ENCODE measurements at regions not wholly inside any gene's neighbourhood (a gene's known extent, or its start where the extent isn't known, plus 50 kb on each side); places are given as distances from the start of the nearest gene placed in this dataset.
A peak's percentile ranks its signal among the peaks of the same experiment; 100 is the strongest.

GRCh38 chr14:104235686-104236085 is 97.3 kb downstream of the KIF26A start:
- H3K4me1 ChIP-seq (ENCODE audit: control insufficient read depth in 1 of 2, insufficient read depth in 2 of 2, low read length in 2 of 2), result no peaks in the 10 kb centered on the region
- DNase-seq, result no peak
- no peaks in the 10 kb centered on the region for H3K36me3 ChIP-seq (replicated peaks in 1 of 2; ENCODE audit: control insufficient read depth in 1 of 2, insufficient read depth in 2 of 2, low read length in 2 of 2)
- TF ChIP-seq, protein P1, sequence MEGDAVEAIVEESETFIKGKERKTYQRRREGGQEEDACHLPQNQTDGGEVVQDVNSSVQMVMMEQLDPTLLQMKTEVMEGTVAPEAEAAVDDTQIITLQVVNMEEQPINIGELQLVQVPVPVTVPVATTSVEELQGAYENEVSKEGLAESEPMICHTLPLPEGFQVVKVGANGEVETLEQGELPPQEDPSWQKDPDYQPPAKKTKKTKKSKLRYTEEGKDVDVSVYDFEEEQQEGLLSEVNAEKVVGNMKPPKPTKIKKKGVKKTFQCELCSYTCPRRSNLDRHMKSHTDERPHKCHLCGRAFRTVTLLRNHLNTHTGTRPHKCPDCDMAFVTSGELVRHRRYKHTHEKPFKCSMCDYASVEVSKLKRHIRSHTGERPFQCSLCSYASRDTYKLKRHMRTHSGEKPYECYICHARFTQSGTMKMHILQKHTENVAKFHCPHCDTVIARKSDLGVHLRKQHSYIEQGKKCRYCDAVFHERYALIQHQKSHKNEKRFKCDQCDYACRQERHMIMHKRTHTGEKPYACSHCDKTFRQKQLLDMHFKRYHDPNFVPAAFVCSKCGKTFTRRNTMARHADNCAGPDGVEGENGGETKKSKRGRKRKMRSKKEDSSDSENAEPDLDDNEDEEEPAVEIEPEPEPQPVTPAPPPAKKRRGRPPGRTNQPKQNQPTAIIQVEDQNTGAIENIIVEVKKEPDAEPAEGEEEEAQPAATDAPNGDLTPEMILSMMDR (IDR thresholded peaks at IDR 0.05), result no peak
- H2AFZ ChIP-seq (ENCODE audit: insufficient read depth, low read depth, low read length, poor library complexity, severe bottlenecking), result no peak overlapping the region
- H3K9ac ChIP-seq (ENCODE audit: insufficient read depth, low read length, poor library complexity, severe bottlenecking), result no peak overlapping the region
- H3K27ac Mint-ChIP-seq, result no peak overlapping the region
- no peaks in the 10 kb centered on the region for H4K20me1 ChIP-seq (ENCODE audit: insufficient read depth, low read length)
- H3K27ac ChIP-seq (ENCODE audit: low read depth in 1 of 2, low read length in 2 of 2), result no peak overlapping the region
- 69% methylated on average over 2 of the region's 2 CpGs for WGBS (ENCODE audit: insufficient coverage)
- H3K27me3 ChIP-seq (ENCODE audit: control insufficient read depth in 2 of 2, insufficient read depth in 2 of 2, low read length in 2 of 2), result no peaks in the 10 kb centered on the region
- H3K4me3 ChIP-seq (replicated peaks in 1 of 3; ENCODE audit: low read depth in 2 of 3, low read length in 3 of 3), result no peak overlapping the region
- no peak overlapping the region for H3K4me2 ChIP-seq (replicated peaks; ENCODE audit: extremely low read depth, low read length, poor library complexity, severe bottlenecking)
- H3K36me3 Mint-ChIP-seq, result no peaks in the 10 kb centered on the region
- H3K27me3 Mint-ChIP-seq (ENCODE audit: low read depth in 3 of 3), result peaks cover 0 to 6% (median 5%) of the 10 kb centered on the region in 3 donors
- intact Hi-C loops (cut with micrococcal nuclease), result no loop called here
- H3K79me2 ChIP-seq (ENCODE audit: insufficient read depth, low read length), result no peaks in the 10 kb centered on the region
- H3K9me3 ChIP-seq (replicated peaks in 1 of 2; ENCODE audit: control insufficient read depth in 1 of 2, insufficient read depth in 1 of 2, low read length in 2 of 2), result peaks cover 38 to 42% of the 10 kb centered on the region in 2 donors
- H3K4me3 Mint-ChIP-seq, result no peak overlapping the region
- no peaks in the 10 kb centered on the region for H3K4me1 Mint-ChIP-seq
- peaks cover 20 to 51% (median 37%) of the 10 kb centered on the region in 7 donors for H3K9me3 Mint-ChIP-seq

DNA sequence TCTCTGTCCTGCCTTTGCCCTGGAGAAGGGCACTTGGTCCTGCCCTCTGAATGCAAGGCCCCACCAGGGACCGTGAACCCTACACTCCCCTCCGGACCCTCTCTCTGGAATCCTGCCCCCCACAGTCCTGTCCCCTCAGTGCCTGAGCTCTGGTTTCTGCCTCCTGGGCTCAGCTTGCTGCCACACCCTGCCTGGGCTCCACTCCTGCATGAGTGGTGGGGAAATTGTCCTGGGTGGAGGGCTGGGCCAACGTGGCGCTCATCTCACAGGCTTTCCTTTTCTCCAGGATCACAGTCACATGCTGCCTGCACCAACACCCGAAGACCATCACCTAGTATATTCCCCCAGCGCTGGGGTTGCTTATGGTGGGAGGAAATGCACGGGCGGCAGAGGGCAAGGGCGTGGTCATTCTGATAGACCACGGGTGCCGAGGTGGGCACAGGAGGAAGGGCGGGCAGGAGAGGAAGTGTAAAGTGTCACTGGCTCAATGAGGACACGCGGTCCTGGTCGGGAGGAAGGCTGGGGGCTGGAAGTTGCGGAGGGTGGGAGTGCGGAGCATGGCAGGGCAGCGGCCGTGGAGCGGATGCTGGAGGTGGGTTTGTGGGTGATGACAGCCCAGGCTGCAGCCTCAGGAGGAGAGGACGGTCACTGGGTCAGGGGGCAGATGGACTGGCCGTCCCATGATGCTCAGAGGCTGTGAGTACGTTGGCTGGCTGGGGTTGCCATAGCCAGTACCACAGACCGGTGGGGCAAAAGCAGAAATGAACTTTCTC is 99.5 kb downstream of the KIF26A start:
- Histone ChIP-seq H3K36me3 (replicated peaks in 1 of 2; ENCODE audit: control insufficient read depth in 1 of 2, insufficient read depth in 2 of 2, low read length in 2 of 2) (no peaks in the 10 kb centered on the region), H4K20me1 (ENCODE audit: insufficient read depth, low read length) (no peaks in the 10 kb centered on the region), H3K79me2 (ENCODE audit: insufficient read depth, low read length) (no peaks in the 10 kb centered on the region), H3K9me3 (replicated peaks in 1 of 2; ENCODE audit: control insufficient read depth in 1 of 2, insufficient read depth in 1 of 2, low read length in 2 of 2) (peaks cover 30 to 39% of the 10 kb centered on the region in 2 donors), H3K27me3 (ENCODE audit: control insufficient read depth in 2 of 2, insufficient read depth in 2 of 2, low read length in 2 of 2) (no peaks in the 10 kb centered on the region), H3K4me2 (replicated peaks; ENCODE audit: extremely low read depth, low read length, poor library complexity, severe bottlenecking) (no peak overlapping the region), H3K9ac (ENCODE audit: insufficient read depth, low read length, poor library complexity, severe bottlenecking) (no peak overlapping the region), H3K27ac (ENCODE audit: low read depth in 1 of 2, low read length in 2 of 2) (no peak overlapping the region), H2AFZ (ENCODE audit: insufficient read depth, low read depth, low read length, poor library complexity, severe bottlenecking) (no peak overlapping the region), H3K4me1 (ENCODE audit: control insufficient read depth in 1 of 2, insufficient read depth in 2 of 2, low read length in 2 of 2) (no peaks in the 10 kb centered on the region), H3K4me3 (replicated peaks in 1 of 3; ENCODE audit: low read depth in 2 of 3, low read length in 3 of 3) (no peak overlapping the region)
- no peak for DNase-seq
- H3K27ac Mint-ChIP-seq, result peak overlapping the region in 1 of 7 donors; percentile 9
- peaks cover 0 to 7% (median 6%) of the 10 kb centered on the region in 3 donors for H3K27me3 Mint-ChIP-seq (ENCODE audit: low read depth in 3 of 3)
- WGBS (ENCODE audit: insufficient coverage), result 51% methylated on average over 14 of the region's 24 CpGs
- no peaks in the 10 kb centered on the region for H3K36me3 Mint-ChIP-seq
- no peaks in the 10 kb centered on the region for H3K4me1 Mint-ChIP-seq
- TF ChIP-seq, protein P1 (IDR thresholded peaks at IDR 0.05), result no peak
- H3K9me3 Mint-ChIP-seq, result peaks cover 20 to 51% (median 39%) of the 10 kb centered on the region in 7 donors
- H3K4me3 Mint-ChIP-seq, result no peak overlapping the region
- intact Hi-C loops (cut with micrococcal nuclease), result no loop called here

Data from CD14-positive monocyte (primary cell).